ENCODE measurements at regions not wholly inside any gene's neighbourhood (a gene's known extent, or its start where the extent isn't known, plus 50 kb on each side); places are given as distances from the start of the nearest gene placed in this dataset.
"Not testable (repeated sequence)": the region's sequence is repeated elsewhere in the genome, so short reads cannot be mapped to it uniquely, and the experiment has no call there.

GRCh38 chr2:39930175-39930917 is 151.3 kb upstream of the THUMPD2 start:
- no peak for DNase-seq (ENCODE audit: low spot score)

GRCh38 chr2:39929531-39929930 is 150.5 kb upstream of the THUMPD2 start:
- no peak for DNase-seq (ENCODE audit: low spot score)

GRCh38 chr2:39925312-39925711 is 146.3 kb upstream of the THUMPD2 start:
- no peak for DNase-seq (ENCODE audit: low spot score)

GRCh38 chr2:39923455-39923854 is 144.4 kb upstream of the THUMPD2 start:
- no peak for DNase-seq (ENCODE audit: low spot score)

GRCh38 chr2:39922679-39923405 is 143.8 kb upstream of the THUMPD2 start:
- peak; percentile 69 for DNase-seq (ENCODE audit: low spot score)

- DNase-seq (ENCODE audit: low spot score) = no peak
These were observed 141.3 kb upstream of the THUMPD2 start for GRCh38 chr2:39920307-39920801.

GRCh38 chr2:39919511-39920306 is 140.7 kb upstream of the THUMPD2 start:
- no peak for DNase-seq (ENCODE audit: low spot score)

- no peak for DNase-seq (ENCODE audit: low spot score)
These were observed 139.8 kb upstream of the THUMPD2 start for GRCh38 chr2:39918886-39919285.

GRCh38 chr2:39917371-39917770 is 138.3 kb upstream of the THUMPD2 start:
- not testable (repeated sequence) for DNase-seq (ENCODE audit: low spot score)

GRCh38 chr2:39914949-39915348 is 135.9 kb upstream of the THUMPD2 start:
- DNase-seq (ENCODE audit: low spot score) = no peak

- peak; percentile 78 for DNase-seq (ENCODE audit: low spot score)
These were observed 134.8 kb upstream of the THUMPD2 start for GRCh38 chr2:39913648-39914461.

- no peak for DNase-seq (ENCODE audit: low spot score)
These were observed 123.0 kb upstream of the THUMPD2 start for GRCh38 chr2:39902103-39902502.

- DNase-seq (ENCODE audit: low spot score) = no peak
These were observed 119.9 kb upstream of the THUMPD2 start for GRCh38 chr2:39898934-39899333.

- DNase-seq (ENCODE audit: low spot score) = no peak
These were observed 118.2 kb upstream of the THUMPD2 start for GRCh38 chr2:39897273-39897672.

GRCh38 chr2:39894082-39894481 is 115.0 kb upstream of the THUMPD2 start:
- no peak for DNase-seq (ENCODE audit: low spot score)

- DNase-seq (ENCODE audit: low spot score) = no peak
These were observed 114.6 kb upstream of the THUMPD2 start for GRCh38 chr2:39893616-39894015.

GRCh38 chr2:39881948-39882347 is 102.9 kb upstream of the THUMPD2 start:
- DNase-seq (ENCODE audit: low spot score) = no peak

GRCh38 chr2:39881494-39881893 is 102.4 kb upstream of the THUMPD2 start:
- no peak for DNase-seq (ENCODE audit: low spot score)

GRCh38 chr2:39879001-39879400 is 99.9 kb upstream of the THUMPD2 start:
- DNase-seq (ENCODE audit: low spot score) = not testable (repeated sequence)

GRCh38 chr2:39875914-39876267 is 96.8 kb upstream of the THUMPD2 start:
- DNase-seq (ENCODE audit: low spot score) = no peak

- peak; percentile 33 for DNase-seq (ENCODE audit: low spot score)
These were observed 96.3 kb upstream of the THUMPD2 start for GRCh38 chr2:39875182-39875913.
